DMS79 treated with DMSO at 0.1 percent for 48 hours (cell line): ENCODE measurements at regions not wholly inside any gene's neighbourhood (a gene's known extent, or its start where the extent isn't known, plus 50 kb on each side); places are given as distances from the start of the nearest gene placed in this dataset.
"Not testable (repeated sequence)": the region's sequence is repeated elsewhere in the genome, so short reads cannot be mapped to it uniquely, and the experiment has no call there.

Source experiments
- DNase-seq: peaks from one replicate; lab custom pipeline; 2025; lab: John Stamatoyannopoulos, UW

DNA sequence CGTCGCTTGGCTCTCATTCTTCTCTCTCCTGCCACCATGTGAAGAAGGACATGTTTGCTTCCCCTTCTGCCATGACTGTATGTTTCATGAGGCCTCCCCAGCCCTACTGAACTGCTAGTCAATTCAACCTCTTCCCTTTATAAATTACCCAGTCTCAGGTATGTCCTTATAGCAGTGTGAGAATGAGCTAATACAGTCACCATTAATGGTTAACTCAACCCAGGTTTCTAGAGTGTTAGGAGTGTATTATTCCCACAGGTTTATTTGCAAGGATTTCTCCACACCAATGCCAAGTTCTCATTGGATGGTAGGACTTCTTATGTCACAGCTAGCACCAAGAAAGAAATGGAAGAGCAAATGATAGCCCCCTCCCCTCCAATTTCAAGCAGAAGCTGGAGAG is 71.9 kb downstream of the DYNAP start:
- no peak for DNase-seq

DNA sequence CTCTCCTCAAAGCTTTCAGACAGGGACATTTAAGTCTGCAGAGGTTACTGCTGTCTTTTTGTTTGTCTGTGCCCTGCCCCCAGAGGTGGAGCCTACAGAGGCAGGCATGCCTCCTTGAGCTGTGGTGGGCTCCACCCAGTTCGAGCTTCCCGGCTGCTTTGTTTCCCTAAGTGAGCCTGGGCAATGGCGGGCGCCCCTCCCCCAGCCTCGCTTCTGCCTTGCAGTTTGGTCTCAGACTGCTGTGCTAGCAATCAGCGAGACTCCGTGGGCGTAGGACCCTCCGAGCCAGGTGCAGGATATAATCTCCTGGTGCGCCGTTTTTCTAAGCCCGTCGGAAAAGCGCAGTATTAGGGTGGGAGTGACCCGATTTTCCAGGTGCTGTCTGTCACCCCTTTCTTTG is 78.7 kb downstream of the DYNAP start:
- not testable (repeated sequence) for DNase-seq

- peak; percentile 5 for DNase-seq
Observed at GRCh38 chr18:54671291-54671881, 80.3 kb downstream of the DYNAP start.

GRCh38 chr18:54672109-54672508 is 81.1 kb downstream of the DYNAP start:
- DNase-seq: no peak

GRCh38 chr18:54672846-54673475 is 81.9 kb downstream of the DYNAP start:
- no peak for DNase-seq

- DNase-seq: no peak
Observed at GRCh38 chr18:54673936-54674335, 82.9 kb downstream of the DYNAP start.

DNA sequence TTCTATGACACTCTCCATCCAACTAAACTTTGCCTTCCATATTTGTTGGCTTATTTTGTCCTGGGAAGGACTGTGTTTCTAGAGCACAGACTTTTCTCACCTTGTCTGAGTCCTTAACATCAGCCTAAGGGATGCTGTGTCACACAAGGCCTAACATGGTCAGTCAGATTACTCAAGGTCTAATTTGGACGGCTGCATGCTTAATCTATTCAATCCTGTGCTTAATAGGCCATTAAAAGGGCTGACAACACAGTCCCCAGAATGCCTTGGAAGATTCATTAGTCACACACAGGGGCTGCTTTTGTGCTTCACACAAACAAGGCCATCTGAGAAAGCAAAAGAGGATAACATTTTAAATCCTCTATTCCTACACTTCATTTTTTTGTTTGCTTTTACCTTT is 84.0 kb downstream of the DYNAP start:
- no peak for DNase-seq

DNA sequence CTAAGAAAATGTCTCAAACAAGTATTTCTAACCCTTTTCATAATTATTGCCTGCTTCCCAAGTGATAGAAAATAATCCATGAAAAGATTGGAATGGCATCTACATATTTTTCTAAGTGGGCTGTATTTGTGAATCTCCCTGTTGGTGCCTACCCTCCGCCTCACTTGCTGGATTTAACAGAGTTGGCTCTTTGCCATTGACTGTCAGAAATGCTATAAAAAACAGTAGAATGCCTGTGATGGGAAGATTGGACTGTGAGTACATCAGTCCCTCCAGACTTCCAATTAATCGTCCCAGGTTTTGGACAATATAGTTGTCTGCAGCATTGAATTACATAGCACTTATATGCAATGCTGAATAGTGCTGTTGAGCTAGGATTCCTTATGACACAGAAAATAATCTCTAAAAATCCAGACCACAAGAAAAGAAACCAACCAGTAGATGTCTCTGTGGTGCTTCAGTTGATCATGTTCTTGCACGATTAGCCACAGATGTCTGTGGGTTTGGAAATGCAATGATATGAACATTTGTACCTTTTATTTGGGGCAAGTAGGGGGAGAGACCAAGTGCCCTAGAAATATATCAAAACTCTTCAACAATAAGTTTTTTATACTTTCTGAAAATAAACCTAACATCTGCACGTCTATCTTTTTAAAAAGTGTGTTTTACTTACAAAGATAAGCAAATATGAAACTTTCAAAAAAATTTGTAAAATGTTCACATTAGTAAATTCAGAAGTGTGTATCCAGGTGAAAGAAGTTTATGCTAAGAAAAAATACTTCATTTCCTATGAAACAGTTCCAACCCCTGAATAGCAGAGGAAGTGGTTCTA is 88.5 kb downstream of the DYNAP start:
- peak; percentile 14 for DNase-seq

GRCh38 chr18:54684784-54685183 is 93.7 kb downstream of the DYNAP start:
- peak; percentile 15 for DNase-seq

DNA sequence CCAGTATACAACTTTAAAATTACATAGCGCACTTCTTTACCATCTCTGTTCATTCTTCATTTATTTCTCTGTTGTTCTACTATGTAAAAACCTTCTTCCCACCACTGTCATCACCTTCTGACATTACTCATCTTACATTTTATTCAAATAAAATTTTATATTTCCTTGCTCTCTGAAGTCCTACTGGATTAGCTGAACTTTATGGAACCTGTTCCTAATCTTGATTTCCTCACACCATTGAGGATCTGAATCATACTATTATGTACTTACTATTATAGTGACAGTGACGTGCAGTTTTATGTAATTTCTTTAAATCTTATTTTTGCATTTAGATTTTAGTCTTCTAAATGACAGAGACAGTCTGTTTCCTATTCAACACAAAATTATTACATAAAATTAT is 98.3 kb downstream of the DYNAP start:
- no peak for DNase-seq

DNA sequence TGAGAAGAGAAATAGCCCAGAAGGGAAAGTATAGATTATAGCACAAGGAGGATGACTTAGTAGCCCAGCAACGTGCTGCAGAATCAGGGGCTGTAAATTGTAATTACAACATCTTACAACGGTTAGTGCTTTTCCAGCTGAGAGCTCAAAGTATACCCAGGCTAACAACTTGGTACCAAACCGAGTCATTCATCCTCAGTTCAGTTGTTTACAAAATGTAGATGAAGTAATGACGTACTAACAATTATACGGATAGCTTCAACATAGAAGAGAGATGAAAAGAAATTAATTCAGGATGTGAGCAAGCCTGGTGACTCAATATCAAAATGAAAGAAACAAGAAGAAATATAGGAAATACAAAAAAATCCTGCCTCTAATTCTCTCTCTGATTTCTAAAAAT is 99.2 kb downstream of the DYNAP start:
- DNase-seq: no peak

DNA sequence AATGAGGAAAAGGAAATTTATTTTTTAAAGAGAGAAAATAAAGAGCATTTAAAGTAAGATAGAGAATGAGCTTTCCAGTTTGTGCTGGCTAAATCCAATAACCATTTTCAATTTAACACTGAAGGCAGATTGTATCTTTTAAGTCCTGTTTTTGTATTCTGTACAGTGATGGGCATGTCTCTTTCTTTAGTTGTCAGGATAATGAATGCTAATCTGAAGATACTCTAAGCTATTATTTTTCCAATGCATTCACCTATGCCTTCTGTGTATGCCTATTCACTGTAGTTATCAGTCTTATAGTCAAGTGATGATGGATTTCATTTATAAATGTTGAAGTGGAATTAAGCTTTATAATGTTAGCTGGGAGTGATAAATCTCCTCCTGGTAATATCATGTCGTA is 101.4 kb downstream of the DYNAP start:
- DNase-seq: no peak

DNA sequence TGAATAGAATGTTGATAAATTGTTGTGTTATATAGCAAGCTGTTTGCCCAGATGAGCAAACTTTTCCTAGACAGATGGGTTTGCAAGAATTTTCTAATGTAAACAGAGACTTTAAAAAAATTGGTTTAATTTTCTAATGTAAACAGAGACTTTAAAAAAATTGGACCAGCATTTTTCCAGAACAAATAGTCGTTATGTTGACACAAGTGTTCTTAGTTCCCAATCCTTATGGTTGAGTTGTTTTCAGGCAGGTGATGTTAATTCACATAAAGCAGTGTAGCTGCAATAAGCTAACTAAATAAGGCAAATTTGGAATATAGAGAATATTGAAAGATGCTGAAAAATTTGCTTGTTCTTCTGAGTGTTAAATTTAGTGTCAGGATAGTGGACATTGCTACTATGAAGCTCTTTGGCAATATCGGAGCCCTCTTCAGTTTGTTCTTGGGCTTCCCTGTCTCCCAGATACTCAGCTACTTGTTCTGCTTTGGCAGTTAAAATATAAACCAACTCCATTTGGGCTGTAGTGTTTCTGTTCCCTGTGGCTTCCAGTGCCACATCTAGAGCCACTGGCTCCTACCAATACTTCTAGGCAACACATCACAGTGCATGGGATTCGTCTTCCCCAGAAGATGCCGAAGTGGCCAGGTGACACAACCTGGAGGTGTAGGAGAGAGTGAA is 105.7 kb downstream of the DYNAP start:
- peak; percentile 11 for DNase-seq

- no peak for DNase-seq
Observed at GRCh38 chr18:54700580-54700979, 109.5 kb downstream of the DYNAP start.

DNA sequence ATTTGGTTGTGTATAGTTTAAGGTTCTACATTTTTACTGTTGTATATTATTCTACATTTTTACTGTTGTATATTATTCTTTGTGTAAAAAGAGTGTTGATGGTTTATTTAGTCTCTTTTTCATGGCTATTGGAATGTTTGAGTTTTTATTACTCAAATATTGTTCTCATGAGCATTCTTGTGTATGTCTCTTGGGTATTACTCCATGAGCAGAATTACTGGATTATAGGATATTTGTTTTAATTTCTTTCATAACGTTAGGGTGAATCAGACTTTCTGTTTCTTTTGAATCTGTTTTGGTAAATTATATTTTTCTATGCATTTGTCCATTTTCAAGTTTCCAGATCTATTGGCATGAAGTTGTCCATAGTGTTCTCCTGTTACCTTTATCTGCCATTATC is 111.6 kb downstream of the DYNAP start:
- no peak for DNase-seq

DNA sequence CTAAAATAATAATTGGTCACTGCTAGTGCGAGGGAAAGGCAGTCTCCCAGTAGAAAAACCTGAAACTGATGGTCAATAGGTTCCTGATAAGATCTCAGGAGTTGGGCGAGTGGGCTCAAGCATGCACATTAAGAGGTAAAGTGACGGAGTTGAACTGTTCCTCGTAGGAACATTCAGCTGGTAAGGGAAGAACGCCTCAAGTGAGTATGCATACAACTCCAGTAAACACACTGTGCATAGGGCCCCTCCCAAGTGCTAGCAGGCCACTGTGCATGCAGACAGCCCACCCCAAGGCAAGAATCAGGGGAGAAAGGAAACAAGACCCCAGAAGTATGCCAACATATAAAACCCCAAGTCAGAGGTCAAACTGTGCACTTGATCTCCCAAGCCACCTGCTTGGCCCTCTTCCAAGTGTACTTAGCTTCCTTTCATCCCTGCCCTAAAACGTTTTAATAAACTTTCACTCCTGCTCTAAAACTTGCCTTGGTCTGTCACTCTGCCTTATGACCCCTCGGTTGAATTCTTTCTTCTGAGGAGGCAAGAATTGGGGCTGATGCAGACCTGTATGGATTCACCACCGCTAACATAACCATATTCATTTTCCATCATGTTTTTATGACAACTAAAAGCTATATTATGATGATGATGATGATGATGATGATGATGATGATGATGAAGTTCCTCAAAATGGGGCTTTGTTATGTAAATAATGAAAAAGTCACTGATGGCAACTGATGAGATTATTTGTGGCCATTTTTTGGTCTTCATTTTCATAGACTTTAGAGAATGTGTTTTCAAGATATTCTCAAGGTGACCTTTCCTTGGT is 118.0 kb upstream of the RAB27B start:
- DNase-seq: no peak

DNA sequence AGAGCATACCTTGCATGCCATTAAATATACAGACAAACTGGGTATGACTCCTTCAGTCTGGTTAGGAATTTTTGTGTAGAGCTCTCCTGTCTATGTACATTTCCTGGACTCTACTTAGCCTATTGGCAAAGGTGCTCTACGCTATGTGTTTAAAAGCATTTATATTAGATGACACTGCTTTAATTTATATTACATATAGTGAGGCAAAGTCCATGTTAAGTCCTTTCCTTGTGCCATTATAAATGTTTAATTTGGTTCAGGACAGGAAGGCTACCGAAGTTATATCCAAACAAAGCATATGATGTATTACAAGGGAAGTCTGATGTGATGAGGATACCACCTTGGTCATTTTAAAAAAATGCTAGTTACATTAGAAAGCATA is 117.4 kb upstream of the RAB27B start:
- DNase-seq: no peak

- DNase-seq: no peak
Observed at GRCh38 chr18:54712306-54712705, 116.0 kb upstream of the RAB27B start.

DNA sequence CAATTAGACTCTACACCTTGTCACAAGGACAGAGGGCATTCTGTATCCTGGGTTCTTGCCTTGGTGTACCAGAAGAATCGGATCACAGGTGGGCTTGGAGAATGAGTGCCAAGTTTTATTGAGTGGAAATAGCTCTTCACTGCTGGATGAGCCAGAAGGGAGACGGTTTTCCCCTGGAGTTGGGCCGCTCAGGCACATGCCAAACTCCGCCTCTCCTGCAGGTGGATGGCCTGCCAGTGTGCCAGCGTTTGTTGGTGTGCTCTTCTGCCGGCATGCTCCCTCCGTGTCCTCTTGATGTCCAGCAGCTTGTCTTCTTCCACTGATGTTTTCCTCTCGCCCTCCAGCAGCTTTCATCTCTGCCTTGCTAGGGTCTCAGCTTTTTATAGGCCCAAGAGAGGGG is 115.5 kb upstream of the RAB27B start:
- DNase-seq: no peak

- no peak for DNase-seq
Observed at GRCh38 chr18:54713386-54713785, 114.9 kb upstream of the RAB27B start.

DNA sequence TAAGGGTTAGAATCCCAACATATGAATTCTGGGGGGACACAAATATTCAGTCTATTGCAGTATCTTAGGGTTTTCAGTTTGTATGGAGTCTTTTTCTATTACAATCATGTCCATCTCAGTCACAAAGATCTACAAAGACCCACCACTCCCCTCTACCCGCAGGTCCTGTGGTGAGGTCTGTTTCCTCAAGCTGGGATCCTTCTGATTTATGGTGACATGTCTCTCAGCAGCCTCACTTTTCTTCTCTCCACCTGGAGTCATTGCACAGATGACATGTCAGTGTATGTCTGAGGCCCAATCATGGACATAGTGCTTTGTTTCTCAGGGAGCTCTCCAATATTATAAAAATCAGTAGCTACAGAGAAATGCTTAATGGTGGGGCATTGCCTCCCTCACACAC is 113.4 kb upstream of the RAB27B start:
- DNase-seq: no peak

DNA sequence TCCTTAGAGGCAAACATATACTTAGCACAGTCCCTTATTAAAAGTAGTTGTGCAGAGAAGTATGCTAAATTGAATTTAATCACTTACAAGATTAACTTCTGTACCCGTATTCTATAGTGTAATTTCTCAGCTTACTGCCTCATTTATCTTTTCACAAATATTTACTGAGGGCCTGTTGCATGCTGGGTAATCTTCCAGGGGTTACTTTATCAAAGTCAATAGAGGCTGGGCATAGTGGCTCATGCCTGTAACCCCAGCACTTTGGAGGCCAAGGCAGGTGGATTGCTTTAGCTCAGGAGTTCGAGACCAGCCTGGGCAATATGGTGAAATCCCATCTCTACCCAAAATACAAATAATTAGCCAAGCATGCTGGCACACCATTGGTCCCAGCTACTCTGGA is 111.7 kb upstream of the RAB27B start:
- DNase-seq: no peak
